ENCODE measurements at regions not wholly inside any gene's neighbourhood (a gene's known extent, or its start where the extent isn't known, plus 50 kb on each side); places are given as distances from the start of the nearest gene placed in this dataset.

- TF ChIP-seq, protein P1, sequence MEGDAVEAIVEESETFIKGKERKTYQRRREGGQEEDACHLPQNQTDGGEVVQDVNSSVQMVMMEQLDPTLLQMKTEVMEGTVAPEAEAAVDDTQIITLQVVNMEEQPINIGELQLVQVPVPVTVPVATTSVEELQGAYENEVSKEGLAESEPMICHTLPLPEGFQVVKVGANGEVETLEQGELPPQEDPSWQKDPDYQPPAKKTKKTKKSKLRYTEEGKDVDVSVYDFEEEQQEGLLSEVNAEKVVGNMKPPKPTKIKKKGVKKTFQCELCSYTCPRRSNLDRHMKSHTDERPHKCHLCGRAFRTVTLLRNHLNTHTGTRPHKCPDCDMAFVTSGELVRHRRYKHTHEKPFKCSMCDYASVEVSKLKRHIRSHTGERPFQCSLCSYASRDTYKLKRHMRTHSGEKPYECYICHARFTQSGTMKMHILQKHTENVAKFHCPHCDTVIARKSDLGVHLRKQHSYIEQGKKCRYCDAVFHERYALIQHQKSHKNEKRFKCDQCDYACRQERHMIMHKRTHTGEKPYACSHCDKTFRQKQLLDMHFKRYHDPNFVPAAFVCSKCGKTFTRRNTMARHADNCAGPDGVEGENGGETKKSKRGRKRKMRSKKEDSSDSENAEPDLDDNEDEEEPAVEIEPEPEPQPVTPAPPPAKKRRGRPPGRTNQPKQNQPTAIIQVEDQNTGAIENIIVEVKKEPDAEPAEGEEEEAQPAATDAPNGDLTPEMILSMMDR (IDR thresholded peaks at IDR 0.05) = no peak
- no peak for TF ChIP-seq POLR2A (IDR thresholded peaks at IDR 0.05)
Observed at GRCh38 chr2:223433461-223433860, 168.7 kb downstream of the SCG2 start.
